Spinal cord (tissue), 9 donors: ENCODE measurements at regions not wholly inside any gene's neighbourhood (a gene's known extent, or its start where the extent isn't known, plus 50 kb on each side); places are given as distances from the start of the nearest gene placed in this dataset.

ENCODE experiments used
- DNase-seq, 6 donors: peaks; one replicate each; pipeline versions ENCODE4 v3.0.0 to v3.0.0-alpha.2; 2013 to 2015; ENCODE audit warnings: low spot score in 6 of 6, low read depth in 4 of 6
- H3K27ac ChIP-seq: one replicate; pipeline ENCODE4 v1.5.1; 2013; ENCODE audit warnings: low read depth, low read length, control low read depth
- H3K27me3 ChIP-seq: one replicate; pipeline ENCODE4 v1.6.1; 2013; ENCODE audit warnings: low read length; ENCODE audit not compliant: control insufficient read depth, insufficient read depth
- H3K36me3 ChIP-seq: one replicate; pipeline ENCODE4 v1.6.1; 2013; ENCODE audit warnings: low read length; ENCODE audit not compliant: control insufficient read depth, insufficient read depth
- H3K4me1 ChIP-seq: one replicate; pipeline ENCODE4 v1.6.1; 2013; ENCODE audit warnings: low read length; ENCODE audit not compliant: control insufficient read depth, insufficient read depth
- H3K4me3 ChIP-seq: one replicate; pipeline ENCODE4 v1.5.1; 2013; ENCODE audit warnings: low read depth, low read length, control low read depth
- H3K9me3 ChIP-seq: one replicate; pipeline ENCODE4 v1.6.1; 2013; ENCODE audit warnings: low read length; ENCODE audit not compliant: control insufficient read depth, insufficient read depth
- WGBS: methylation state at CpG from one replicate; pipeline ENCODE4 v1.1.5; 2013; ENCODE audit warnings: missing lambda C conversion rate; ENCODE audit not compliant: insufficient coverage; 5-methylcytosine and 5-hydroxymethylcytosine counted together
- donor health status: healthy.

GRCh38 chr9:81517954-81518353 is 171.4 kb downstream of the TLE1 start:
- Histone ChIP-seq H3K4me1 (no peaks in the 10 kb centered on the region), H3K9me3 (no peaks in the 10 kb centered on the region), H3K4me3 (no peak overlapping the region), H3K27me3 (no peaks in the 10 kb centered on the region), H3K36me3 (no peaks in the 10 kb centered on the region), H3K27ac (no peak overlapping the region)
- whole genome bisulfite sequencing, result 40% methylated on average over 1 of the region's 2 CpGs
- no peak for DNase-seq

DNA sequence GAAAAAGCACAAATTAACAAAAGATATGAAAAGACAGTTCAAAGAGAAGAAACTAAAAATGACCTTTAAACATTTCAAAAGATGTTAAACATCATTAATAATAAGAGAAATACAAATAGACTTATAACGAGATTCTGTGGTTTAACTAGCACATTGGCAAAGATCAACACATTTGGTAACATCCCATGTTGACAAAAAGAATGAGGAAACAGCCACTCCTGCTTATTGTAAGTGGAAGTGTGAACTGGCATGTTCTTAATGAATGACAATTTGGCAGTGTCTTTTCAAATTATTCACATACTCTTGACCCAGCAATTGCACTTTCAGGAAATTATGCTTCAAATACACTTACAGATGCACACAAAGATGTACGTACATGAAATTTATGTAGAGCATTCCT is 176.3 kb downstream of the TLE1 start:
- H3K9me3 ChIP-seq, result no peaks in the 10 kb centered on the region
- no peaks in the 10 kb centered on the region for H3K4me1 ChIP-seq
- H3K27ac ChIP-seq, result no peak overlapping the region
- H3K36me3 ChIP-seq, result no peaks in the 10 kb centered on the region
- no peak overlapping the region for H3K4me3 ChIP-seq
- H3K27me3 ChIP-seq, result no peaks in the 10 kb centered on the region
- WGBS, result no CpG with 5 or more reads among the region's 2 CpGs
- no peak for DNase-seq

DNA sequence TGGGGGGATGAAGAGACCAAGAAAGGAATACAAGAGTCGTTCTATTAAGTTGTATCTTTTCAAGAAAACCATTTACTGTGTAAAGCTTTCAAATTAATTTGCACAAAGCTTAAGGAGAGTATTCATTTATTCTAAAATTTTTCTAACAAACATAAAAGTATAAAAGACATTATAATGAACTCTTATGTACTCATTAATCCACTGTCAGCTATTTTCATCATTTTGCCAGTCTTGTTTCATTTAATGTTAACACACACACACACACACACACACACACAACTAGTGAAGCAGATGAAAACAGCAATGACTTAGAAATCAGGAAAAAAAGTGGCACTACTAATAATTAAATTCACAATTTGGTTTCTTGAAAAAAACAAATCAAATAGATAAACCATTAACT is 176.7 kb downstream of the TLE1 start:
- H3K27ac ChIP-seq, result no peak overlapping the region
- no peaks in the 10 kb centered on the region for H3K27me3 ChIP-seq
- DNase-seq, result no peak
- no CpG with 5 or more reads among the region's 1 CpG for WGBS
- H3K4me3 ChIP-seq, result no peak overlapping the region
- H3K9me3 ChIP-seq, result no peaks in the 10 kb centered on the region
- H3K36me3 ChIP-seq, result no peaks in the 10 kb centered on the region
- H3K4me1 ChIP-seq, result no peaks in the 10 kb centered on the region

DNA sequence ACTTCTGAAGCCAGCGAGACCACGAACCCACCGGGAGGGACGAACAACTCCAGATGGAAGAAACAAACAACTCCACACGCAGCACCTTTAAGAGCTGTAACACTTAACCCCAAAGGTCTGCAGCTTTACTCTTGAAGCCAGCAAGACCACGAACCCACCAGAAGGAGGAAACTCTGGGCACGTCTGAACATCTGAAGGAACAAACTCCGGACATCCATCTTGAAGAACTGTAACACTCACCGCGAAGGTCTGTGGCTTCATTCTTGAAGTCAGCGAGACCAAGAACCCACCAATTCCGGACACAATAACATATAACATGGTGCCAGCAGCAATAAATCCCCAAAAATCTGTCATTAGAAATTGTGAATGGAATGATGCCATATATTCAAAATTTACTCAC is 180.9 kb downstream of the TLE1 start:
- Histone ChIP-seq H3K27me3 (no peaks in the 10 kb centered on the region), H3K4me1 (no peaks in the 10 kb centered on the region), H3K9me3 (no peaks in the 10 kb centered on the region), H3K36me3 (no peaks in the 10 kb centered on the region), H3K27ac (no peak overlapping the region), H3K4me3 (no peak overlapping the region)
- WGBS, result 95% methylated on average over 10 of the region's 12 CpGs
- no peak for DNase-seq

- 92% methylated on average over 25 of the region's 32 CpGs for WGBS
- H3K27ac ChIP-seq, result no peak overlapping the region
- H3K4me1 ChIP-seq, result no peaks in the 10 kb centered on the region
- H3K27me3 ChIP-seq, result no peaks in the 10 kb centered on the region
- H3K36me3 ChIP-seq, result no peaks in the 10 kb centered on the region
- no peak for DNase-seq
- H3K9me3 ChIP-seq, result no peaks in the 10 kb centered on the region
- no peak overlapping the region for H3K4me3 ChIP-seq
These were observed 182.1 kb downstream of the TLE1 start for GRCh38 chr9:81506941-81507864.

GRCh38 chr9:81499594-81499993 is 189.8 kb downstream of the TLE1 start:
- no peak overlapping the region for H3K27ac ChIP-seq
- peak in 1 of 6 donors; percentile 60 for DNase-seq
- no peaks in the 10 kb centered on the region for H3K27me3 ChIP-seq

GRCh38 chr9:81499021-81499454 is 190.3 kb downstream of the TLE1 start:
- peaks cover 3% of the 10 kb centered on the region for H3K4me1 ChIP-seq
- no peaks in the 10 kb centered on the region for H3K9me3 ChIP-seq
- H3K27me3 ChIP-seq, result no peaks in the 10 kb centered on the region
- no peak overlapping the region for H3K4me3 ChIP-seq
- WGBS, result 57% methylated on average over 2 of the region's 6 CpGs
- H3K27ac ChIP-seq, result no peak overlapping the region
- no peaks in the 10 kb centered on the region for H3K36me3 ChIP-seq
- peak in 1 of 6 donors; percentile 83 for DNase-seq

More at GRCh38 chr9:81499594-81499993, 189.8 kb downstream of the TLE1 start:
- H3K4me1 ChIP-seq, result peaks cover 3% of the 10 kb centered on the region
- H3K36me3 ChIP-seq, result no peaks in the 10 kb centered on the region
- H3K4me3 ChIP-seq, result no peak overlapping the region
- WGBS, result no CpG with 5 or more reads among the region's 2 CpGs
- H3K9me3 ChIP-seq, result no peaks in the 10 kb centered on the region

DNA sequence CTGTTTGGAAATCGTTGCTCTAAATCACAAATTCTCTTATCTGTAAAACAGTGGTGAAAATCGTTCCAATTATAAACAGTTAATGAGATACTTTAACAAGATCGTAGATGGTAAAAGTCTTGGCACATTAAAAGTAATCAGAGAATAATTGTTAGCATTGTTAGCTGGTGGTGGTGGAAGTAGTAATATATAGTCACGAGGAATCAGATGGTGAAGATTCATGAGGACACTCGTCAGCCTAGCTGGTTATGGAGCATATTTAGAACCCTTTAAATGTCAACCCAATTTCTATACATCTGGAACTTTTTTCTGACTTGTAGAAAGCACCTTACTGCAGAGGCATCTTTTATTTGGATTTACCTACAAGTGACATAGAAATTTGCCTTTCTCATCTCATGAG is 190.8 kb downstream of the TLE1 start:
- Histone ChIP-seq H3K4me1 (peaks cover 3% of the 10 kb centered on the region), H3K9me3 (no peaks in the 10 kb centered on the region), H3K36me3 (no peaks in the 10 kb centered on the region), H3K4me3 (no peak overlapping the region), H3K27ac (no peak overlapping the region), H3K27me3 (no peaks in the 10 kb centered on the region)
- WGBS, result no CpG with 5 or more reads among the region's 5 CpGs
- DNase-seq, result no peak

DNA sequence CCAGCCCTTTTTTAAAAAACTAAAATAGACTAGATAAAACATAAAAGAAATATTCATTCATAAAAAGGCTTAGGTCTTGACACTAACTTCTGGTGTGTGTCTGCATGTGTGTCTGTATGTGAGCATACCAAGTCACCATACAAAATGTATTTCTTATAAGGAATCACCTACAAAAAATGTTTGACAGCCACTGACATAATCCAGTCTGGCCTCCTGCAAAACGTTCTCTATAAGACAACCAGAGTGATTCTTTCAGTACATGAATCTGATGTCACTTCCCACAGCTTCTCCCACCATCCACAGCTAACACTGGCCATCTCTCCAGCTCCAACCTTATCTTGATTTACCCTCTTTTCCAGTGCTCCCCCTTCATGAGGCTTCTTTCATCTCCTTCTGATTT is 192.3 kb downstream of the TLE1 start:
- Histone ChIP-seq H3K4me1 (peaks cover 3% of the 10 kb centered on the region), H3K27ac (no peak overlapping the region), H3K4me3 (no peak overlapping the region), H3K36me3 (no peaks in the 10 kb centered on the region), H3K27me3 (no peaks in the 10 kb centered on the region), H3K9me3 (no peaks in the 10 kb centered on the region)
- WGBS, result 73% methylated on average over 1 of the region's 1 CpG
- no peak for DNase-seq
